GM21447 (cell line): ENCODE measurements at regions not wholly inside any gene's neighbourhood (a gene's known extent, or its start where the extent isn't known, plus 50 kb on each side); places are given as distances from the start of the nearest gene placed in this dataset.

Source experiments
- ATAC-seq: cut with Tn5 transposase; IDR thresholded peaks from one replicate; pipeline ENCODE4 v1.9.1; 2021; ENCODE audit not compliant: unreplicated experiment

GRCh38 chr4:20444599-20445337 lies 193.1 kb downstream of the SLIT2 start:
- ATAC-seq: no peak

DNA sequence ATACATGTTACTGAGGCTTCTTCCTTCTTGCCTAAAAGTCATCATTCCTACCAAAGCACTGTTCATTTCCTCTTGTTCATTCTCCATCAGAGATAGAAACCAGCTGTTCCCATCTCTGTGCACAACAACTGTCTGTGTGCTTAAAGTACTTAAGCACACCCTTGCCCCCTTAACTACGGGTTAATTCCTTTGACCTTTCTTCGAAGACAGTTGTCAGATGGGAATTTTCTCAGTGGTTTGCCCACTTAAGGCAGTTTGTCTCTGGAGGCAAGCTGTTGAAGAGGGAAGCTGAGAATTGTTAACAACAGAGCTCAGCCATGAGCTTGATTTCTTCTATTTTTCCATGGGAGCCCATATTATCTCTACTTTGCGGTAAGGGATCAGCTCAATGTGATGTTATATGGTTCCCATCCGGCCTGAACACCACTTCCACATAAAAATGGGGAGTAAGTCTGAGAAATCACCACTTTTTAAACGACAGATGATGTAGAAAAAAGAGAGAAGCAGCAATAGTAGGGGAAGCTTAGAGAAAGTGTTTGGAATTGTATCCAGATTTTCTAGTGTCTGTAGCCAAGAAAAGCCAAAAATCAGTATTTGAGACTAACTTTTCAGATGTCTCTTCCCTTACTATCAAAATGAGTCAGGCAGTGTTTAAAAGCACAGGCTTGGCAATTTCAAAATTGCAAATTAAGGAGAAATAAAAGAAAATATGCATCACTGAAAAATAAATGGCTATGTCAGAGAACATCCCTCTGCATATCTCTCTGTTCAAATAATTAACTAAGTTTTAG lies 194.4 kb downstream of the SLIT2 start:
- ATAC-seq: no peak

DNA sequence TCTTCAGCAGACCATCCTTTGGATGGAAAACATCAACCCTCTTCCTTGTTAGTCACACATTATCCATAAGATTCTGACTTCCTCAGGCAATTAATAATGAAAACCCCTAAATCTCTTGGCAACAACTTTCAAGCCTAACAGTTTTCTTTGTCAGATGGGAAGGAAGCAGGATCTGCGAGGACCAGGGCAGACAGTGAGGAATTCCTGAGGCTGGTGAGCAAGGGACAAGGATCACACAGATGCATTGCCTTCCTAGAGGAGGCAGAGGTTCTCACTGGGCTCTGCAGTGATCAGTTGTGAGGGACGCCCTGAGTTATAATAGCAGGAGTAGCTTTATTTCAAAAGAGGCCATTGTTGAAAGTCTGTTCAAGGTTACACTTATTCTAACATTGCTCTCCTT lies 195.4 kb downstream of the SLIT2 start:
- ATAC-seq: no peak

DNA sequence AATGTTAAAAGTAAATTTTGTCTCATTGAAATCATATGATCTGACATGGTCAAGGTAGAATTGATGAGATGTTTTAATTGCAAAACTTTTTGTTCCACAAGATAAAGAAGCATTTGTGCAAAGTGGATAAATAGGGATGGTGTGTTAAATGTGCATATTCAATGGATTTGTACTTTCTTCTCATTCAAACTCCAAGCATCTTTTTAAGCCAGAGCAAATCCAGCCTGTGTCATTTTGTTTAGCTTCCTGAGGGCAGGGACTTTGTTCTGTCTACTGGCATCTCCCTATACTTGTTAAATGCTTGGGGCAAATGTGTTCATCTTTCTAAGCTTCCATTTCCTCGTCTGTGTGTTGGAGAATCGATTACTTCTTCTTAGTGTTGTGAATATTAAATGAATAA lies 200.3 kb downstream of the SLIT2 start:
- no peak for ATAC-seq

DNA sequence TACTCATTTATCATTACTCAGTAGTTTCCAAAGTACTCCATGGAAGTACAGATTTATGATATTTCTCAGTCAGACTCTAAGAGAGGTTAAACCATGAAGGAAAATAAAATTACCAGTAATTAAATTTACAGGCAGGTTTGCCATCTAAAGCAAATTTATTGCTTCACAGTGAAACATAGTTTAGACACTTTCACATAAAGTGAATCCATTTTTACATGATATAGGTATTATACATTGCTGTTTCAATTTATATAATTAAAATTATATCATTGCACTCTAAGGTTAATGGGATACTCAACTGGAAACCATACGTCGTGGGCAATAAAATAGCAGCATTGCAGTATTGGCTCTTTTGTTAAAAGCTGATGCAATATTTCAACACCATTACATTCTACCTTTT lies 202.8 kb downstream of the SLIT2 start:
- no peak for ATAC-seq

- no peak for ATAC-seq
Measured at GRCh38 chr4:20456407-20456806, 204.7 kb downstream of the SLIT2 start.

- ATAC-seq: no peak
Measured at GRCh38 chr4:20462426-20463175, 210.9 kb downstream of the SLIT2 start.

- ATAC-seq: no peak
Measured at GRCh38 chr4:20463176-20463430, 211.4 kb downstream of the SLIT2 start.

GRCh38 chr4:20464381-20464780 lies 212.7 kb downstream of the SLIT2 start:
- no peak for ATAC-seq

DNA sequence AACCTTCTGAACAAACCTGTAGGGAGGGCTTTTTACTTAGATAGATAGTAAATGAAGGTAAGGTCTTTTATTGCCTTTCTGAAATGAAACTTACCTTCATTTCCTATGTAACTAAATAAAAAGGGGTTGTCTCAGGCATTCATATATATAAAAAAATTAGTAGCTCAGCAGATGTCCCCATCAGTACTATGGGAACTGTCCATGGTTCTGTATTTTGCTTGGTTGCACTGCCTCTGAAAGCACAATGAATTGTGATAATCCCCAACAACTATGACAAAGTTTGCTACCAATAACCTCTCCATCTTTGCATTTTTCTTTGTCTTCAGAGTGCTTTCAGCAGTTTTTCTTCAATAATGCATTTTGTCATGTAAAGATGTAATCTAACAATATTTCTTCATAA lies 222.4 kb downstream of the SLIT2 start:
- ATAC-seq: no peak

GRCh38 chr4:20478412-20478811 lies 221.8 kb upstream of the PACRGL start:
- no peak for ATAC-seq

- ATAC-seq: no peak
Measured at GRCh38 chr4:20480165-20480947, 219.9 kb upstream of the PACRGL start.

- ATAC-seq: no peak
Measured at GRCh38 chr4:20483416-20483815, 216.8 kb upstream of the PACRGL start.

DNA sequence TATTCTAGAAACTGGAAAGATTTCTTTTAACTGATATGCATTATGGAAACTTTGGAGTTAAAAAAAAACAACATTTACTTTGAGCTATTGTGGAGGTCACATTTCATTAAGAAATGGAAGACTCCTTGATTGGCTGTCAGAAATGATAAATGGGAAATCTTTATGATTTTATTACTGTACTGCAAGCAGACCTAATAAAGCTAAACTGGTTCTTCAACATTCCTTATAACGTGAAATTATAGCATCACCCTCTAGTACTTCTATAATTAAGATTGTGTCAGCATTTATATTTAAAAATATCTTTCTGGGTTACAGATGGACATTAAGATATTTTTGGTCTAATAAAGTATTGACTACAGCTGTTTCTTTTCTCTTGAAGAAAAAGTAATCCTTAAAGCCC lies 213.8 kb upstream of the PACRGL start:
- no peak for ATAC-seq

- no peak for ATAC-seq
Measured at GRCh38 chr4:20487446-20487845, 212.8 kb upstream of the PACRGL start.

DNA sequence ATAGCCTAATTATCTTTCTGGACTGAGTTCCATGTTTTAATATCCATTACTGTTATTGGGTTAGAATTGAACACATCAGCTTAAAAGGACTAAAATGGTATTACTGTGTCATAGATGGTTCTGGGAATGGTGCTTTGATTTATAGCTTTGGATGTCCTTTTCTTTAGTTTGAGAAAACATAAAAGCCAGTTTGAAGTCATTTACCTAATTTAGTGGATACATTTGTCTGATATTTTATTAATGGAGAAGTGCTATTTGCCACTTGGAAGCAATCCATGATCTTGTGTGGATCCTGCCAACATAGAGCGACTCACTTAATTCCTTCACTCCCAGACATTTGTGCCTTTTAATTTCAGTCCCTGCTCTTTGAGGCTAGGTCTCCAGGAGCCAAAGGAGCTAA lies 212.4 kb upstream of the PACRGL start:
- ATAC-seq: no peak

- no peak for ATAC-seq
Measured at GRCh38 chr4:20490734-20491133, 209.5 kb upstream of the PACRGL start.

DNA sequence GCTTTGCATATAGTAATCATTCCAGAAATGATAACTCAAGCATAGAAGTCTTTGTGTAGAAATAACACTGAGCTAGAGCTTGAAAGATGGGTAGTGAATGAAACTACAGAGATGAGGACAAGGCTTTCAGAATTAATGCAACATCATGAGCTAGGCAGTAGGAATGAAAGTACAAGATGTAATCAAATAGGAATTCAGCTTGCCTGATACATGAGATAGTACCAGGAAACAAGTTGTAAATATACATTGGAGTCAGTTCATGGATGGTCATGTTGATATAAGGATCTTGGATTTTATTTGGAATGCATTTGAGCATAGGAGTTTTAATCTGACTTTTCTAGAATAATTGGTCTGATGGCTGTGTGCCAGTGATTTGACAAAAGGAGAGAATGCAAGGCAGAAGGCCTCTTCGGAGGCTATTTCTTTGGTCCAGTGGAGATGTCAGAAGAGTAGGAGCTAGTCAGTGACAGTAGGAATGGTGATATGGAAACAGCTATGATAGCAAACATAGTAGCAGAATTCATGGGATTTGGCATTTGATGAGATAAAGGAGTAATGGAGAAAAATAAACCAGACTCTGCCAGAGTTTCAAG lies 206.4 kb upstream of the PACRGL start:
- no peak for ATAC-seq

GRCh38 chr4:20496068-20496467 lies 204.2 kb upstream of the PACRGL start:
- ATAC-seq: no peak

DNA sequence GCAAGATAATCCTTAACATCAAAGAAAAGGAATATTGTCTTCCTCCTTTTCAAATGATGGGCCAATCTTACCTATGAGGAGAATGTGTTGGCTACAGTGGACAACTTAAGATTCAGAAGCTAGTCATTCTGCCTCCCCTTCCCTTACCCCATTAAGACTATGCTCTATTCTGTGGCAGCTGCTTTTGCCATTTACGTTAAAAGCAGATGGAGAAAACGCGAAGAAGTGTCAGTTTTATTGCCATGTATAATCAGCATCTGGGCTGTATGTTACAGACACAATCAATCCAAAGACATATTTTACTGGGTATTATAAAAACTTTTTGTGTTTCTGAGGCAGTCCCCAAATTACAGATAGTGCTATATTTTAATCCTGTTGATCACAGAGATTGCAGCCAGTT lies 196.1 kb upstream of the PACRGL start:
- no peak for ATAC-seq

DNA sequence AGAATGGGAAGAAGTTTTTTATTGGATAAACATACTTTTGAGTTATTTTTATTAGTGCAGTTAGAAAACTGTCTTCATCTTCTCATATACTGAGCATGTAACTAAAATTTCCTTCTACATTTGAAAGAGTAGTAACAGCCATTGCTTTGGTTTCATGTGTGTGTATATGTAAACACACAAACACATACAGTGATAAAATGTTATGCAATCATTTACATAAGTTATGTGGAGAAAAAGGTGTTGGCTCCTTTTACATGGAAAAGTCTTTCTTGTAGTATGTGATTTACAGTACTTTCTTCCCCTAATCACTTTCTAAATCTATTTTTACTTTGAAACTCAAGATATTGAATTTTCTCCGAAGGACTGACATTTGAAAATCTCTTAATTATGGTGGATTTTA lies 194.3 kb upstream of the PACRGL start:
- ATAC-seq: no peak
